ENCODE measurements at regions not wholly inside any gene's neighbourhood (a gene's known extent, or its start where the extent isn't known, plus 50 kb on each side); places are given as distances from the start of the nearest gene placed in this dataset.

DNA sequence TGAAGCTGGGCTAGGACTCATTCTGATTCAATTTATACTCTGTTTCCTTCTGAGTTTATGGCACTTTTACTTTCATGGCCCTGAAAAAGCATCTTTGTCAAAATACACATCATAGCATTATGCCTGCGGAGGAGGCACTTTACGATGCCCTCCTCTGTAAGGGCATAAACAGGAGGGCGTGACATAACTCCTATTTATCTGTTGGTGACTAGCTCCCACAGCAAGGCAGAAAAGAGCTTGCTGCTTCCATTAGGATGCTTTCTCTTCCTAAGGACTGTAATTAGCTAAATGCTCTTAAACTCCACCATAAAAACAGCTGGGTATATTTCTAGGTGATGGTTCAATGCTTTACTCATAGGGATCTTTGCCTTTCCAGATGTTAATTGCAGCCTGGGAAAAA, 315.2 kb upstream of the GHITM start:
- TF ChIP-seq, protein P1, sequence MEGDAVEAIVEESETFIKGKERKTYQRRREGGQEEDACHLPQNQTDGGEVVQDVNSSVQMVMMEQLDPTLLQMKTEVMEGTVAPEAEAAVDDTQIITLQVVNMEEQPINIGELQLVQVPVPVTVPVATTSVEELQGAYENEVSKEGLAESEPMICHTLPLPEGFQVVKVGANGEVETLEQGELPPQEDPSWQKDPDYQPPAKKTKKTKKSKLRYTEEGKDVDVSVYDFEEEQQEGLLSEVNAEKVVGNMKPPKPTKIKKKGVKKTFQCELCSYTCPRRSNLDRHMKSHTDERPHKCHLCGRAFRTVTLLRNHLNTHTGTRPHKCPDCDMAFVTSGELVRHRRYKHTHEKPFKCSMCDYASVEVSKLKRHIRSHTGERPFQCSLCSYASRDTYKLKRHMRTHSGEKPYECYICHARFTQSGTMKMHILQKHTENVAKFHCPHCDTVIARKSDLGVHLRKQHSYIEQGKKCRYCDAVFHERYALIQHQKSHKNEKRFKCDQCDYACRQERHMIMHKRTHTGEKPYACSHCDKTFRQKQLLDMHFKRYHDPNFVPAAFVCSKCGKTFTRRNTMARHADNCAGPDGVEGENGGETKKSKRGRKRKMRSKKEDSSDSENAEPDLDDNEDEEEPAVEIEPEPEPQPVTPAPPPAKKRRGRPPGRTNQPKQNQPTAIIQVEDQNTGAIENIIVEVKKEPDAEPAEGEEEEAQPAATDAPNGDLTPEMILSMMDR (IDR thresholded peaks at IDR 0.05), result no peak
- TF ChIP-seq POLR2AphosphoS5 (IDR thresholded peaks at IDR 0.05; ENCODE audit: insufficient read depth in 1 of 2, low read depth in 1 of 2) (no peak), POLR2A (IDR thresholded peaks at IDR 0.05) (no peak)

Measured in vagina (tissue), 2 donors.